22Rv1 (cell line): ENCODE measurements at regions not wholly inside any gene's neighbourhood (a gene's known extent, or its start where the extent isn't known, plus 50 kb on each side); places are given as distances from the start of the nearest gene placed in this dataset.
"Not testable (repeated sequence)": the region's sequence is repeated elsewhere in the genome, so short reads cannot be mapped to it uniquely, and the experiment has no call there.

Experiments used
- H3K27ac ChIP-seq: fragments of 450-650 bp; 2 replicates; pipeline ENCODE4 v1.5.1; 2017
- ZFX ChIP-seq: fragments of 450-650 bp; IDR thresholded peaks from 2 replicates; pipeline ENCODE4 v1.6.1; 2017; ENCODE audit warnings: antibody characterized with exemption, borderline replicate concordance
- TF ChIP-seq, protein P1 (sequence below): fragments of 450-650 bp; IDR thresholded peaks from 2 replicates; pipeline ENCODE4 v1.5.1; 2017; ENCODE audit warnings: mild to moderate bottlenecking

GRCh38 chr6:1001655-1002349, 308.9 kb upstream of the EXOC2 start:
- no peak overlapping the region for H3K27ac ChIP-seq
- TF ChIP-seq ZFX = no peak
- TF ChIP-seq, protein P1, sequence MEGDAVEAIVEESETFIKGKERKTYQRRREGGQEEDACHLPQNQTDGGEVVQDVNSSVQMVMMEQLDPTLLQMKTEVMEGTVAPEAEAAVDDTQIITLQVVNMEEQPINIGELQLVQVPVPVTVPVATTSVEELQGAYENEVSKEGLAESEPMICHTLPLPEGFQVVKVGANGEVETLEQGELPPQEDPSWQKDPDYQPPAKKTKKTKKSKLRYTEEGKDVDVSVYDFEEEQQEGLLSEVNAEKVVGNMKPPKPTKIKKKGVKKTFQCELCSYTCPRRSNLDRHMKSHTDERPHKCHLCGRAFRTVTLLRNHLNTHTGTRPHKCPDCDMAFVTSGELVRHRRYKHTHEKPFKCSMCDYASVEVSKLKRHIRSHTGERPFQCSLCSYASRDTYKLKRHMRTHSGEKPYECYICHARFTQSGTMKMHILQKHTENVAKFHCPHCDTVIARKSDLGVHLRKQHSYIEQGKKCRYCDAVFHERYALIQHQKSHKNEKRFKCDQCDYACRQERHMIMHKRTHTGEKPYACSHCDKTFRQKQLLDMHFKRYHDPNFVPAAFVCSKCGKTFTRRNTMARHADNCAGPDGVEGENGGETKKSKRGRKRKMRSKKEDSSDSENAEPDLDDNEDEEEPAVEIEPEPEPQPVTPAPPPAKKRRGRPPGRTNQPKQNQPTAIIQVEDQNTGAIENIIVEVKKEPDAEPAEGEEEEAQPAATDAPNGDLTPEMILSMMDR = no peak

GRCh38 chr6:999552-999951, 306.6 kb upstream of the EXOC2 start:
- TF ChIP-seq, protein P1 = no peak
- no peak for TF ChIP-seq ZFX
- no peak overlapping the region for H3K27ac ChIP-seq

DNA sequence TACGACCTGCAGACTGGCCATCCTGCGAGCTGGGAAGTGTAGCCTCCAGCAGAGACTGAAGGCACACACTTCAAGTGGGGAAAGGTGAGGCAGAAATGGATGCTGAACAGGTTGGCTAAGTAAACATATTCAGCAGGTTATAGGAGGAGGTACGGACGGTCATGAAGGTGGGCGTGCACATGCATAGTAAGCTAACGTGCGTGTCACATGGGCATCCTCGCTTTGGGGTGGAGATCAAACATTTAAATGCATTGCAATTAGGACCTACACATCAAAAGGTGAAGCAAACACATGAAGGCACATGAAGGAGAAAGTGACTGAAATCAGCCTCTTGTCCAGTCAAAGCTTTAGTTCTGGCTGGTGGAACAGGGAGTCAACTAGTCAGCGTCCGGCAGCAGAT, 305.6 kb upstream of the EXOC2 start:
- TF ChIP-seq, protein P1 = no peak
- no peak for TF ChIP-seq ZFX
- H3K27ac ChIP-seq = no peak overlapping the region

GRCh38 chr6:996271-996852, 303.4 kb upstream of the EXOC2 start:
- no peak overlapping the region for H3K27ac ChIP-seq
- no peak for TF ChIP-seq ZFX
- TF ChIP-seq, protein P1 = no peak

DNA sequence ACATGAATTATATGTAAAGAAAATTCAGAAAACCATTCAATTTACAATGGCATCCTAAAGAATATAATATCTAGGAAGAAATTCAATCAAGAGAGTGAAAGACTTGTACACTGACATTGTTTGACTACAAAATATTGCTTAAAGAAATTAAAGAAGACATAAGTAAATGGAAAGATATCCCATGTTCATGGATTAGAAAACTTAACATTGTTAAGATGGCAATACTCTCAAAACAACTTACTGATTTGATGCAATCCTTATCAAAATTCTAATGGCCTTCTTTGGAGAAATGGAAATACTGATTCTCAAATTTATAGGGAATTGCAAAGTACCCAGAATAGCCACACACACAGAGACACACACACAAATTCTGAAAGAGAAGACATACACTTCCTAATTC, 298.3 kb upstream of the EXOC2 start:
- H3K27ac ChIP-seq = no peak overlapping the region
- TF ChIP-seq, protein P1 = no peak
- no peak for TF ChIP-seq ZFX

- H3K27ac ChIP-seq = no peak overlapping the region
- TF ChIP-seq ZFX = no peak
- TF ChIP-seq, protein P1 = no peak
Measured at GRCh38 chr6:984031-984430, 291.1 kb upstream of the EXOC2 start.

DNA sequence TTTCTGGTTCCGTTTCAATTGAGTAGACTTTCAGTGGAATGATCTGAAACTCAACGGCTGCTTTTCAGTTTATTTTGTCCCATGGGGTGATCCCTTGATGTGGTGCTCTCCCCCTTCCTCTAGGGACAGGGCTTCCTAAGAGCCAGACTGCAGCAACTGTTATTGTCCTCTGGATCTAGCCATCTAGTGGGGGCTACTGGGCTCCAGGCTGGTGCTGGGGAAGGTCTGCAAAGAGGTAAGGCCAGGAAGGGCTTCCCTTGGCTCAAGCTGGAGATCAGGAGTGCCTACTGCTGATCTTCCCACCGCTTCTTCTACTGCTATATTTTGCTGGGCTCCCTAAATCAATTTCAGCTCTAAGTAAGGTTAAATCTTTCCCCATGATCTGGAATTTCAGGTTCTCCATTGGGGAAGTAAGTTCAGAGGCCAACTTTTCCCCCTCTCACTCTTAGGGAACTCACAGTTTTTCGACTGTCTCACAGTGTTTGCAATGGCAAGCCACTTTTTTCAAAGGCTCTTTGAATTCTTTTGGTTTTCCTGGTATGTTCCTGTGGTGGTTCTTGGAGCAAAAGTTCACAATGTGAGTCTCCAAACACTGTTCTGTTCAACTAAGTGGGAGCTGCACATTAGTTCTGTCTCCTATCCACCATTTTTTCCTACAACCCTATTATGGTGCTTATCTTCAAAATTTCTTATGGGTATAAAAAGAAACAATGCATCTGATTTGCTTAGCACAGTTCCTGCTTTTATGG, 286.2 kb upstream of the EXOC2 start:
- H3K27ac ChIP-seq = no peak overlapping the region
- TF ChIP-seq, protein P1 = no peak
- no peak for TF ChIP-seq ZFX

DNA sequence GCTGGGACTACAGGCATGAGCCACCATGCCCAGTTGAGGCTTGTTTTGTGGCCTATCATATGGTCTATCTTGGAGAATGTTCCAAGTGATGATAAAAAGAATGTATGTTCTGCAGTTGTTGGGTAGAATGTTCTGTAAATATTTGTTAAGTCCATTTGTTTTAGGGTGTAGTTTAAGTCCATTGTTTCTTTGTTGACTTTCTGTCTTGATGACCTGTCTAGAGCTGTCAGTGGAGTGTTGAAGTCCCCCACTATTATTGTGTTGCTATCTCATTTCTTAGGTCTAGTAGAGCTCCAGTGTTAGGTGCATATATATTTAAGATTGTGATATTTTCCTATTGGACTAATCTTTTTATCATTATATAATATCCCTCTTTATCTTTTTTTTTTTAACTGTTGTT, 284.3 kb upstream of the EXOC2 start:
- H3K27ac ChIP-seq = not testable (repeated sequence)
